Hematopoietic multipotent progenitor cell treated with erythropoietin and hydrocortisone succinate and interleukin-3 and kit ligand, for 6 days (in vitro differentiated cells): ENCODE measurements at regions not wholly inside any gene's neighbourhood (a gene's known extent, or its start where the extent isn't known, plus 50 kb on each side); places are given as distances from the start of the nearest gene placed in this dataset.

Source experiments
- DNase-seq: peaks from one replicate; pipeline ENCODE4 v3.0.0-alpha.2; 2015

DNA sequence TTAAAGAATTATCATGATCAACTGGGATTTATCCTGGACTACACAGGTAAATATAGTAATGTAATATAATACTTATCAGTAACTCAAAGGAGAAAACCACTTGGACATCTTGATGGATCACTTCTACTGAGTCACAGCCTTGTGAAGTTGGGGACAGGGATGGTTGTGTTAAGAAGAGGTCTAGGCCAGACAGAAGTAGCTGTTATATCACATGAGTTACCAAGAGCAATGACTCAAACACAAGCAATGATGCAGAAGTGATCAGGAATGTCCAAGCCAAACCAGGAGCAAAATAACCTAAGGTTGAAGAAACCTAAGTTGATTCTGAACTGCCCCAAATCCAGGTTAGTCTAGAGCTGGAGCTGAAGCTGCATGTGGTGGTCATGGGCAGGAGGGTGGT, 424.5 kb upstream of the DAB1 start:
- no peak for DNase-seq

DNA sequence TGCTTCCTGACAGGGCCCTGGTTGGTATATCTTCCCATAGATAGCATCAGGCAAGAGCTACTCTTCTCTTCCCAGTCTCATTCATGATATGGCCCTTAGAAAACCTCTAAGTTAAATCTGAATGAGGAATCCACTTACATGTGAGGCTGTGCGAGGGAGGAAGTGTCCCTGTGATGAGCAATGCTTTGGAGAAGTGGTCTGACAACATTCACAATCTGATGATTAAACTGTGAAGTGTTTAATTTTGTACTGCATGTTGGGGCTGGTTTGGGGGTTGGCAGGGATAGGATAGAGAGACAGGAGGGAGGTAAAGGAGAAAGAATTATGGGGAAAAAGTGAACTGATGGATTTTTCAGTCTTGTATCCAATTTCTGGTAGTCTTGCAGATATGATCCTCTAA, 421.2 kb upstream of the DAB1 start:
- no peak for DNase-seq

DNA sequence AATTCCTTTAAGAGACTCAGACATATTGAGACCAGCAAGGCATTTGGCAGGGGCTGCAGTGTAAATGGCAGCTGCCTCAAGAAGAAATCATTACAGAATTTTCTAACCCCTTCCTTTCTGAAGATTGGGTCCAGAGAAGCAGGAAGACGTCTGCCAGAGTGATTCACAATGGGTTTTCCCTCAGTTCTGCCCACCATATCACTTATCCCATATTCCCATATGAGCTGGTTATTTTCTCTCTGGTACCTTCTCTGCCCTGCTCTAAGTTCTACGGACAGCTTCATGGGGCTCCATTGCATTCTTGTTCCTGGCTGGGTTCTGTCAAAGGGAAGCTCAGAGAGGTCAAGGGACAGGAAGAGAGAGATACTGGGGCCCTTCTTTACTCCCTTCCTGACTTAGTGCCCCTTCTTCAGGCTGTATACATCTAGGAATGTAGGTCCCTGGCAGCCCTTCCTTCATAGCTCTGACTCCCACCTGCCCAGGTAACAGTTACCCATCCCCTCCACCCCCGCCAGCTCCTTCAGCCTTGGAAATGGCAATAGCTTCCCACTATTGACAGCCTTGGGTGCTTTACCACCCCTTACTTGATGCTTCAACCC, 420.6 kb upstream of the DAB1 start:
- DNase-seq: no peak

GRCh38 chr1:57843760-57844159, 419.9 kb upstream of the DAB1 start:
- DNase-seq: no peak

- no peak for DNase-seq
These were observed 415.7 kb upstream of the DAB1 start for GRCh38 chr1:57839526-57839925.

GRCh38 chr1:57839067-57839466, 415.2 kb upstream of the DAB1 start:
- no peak for DNase-seq

DNA sequence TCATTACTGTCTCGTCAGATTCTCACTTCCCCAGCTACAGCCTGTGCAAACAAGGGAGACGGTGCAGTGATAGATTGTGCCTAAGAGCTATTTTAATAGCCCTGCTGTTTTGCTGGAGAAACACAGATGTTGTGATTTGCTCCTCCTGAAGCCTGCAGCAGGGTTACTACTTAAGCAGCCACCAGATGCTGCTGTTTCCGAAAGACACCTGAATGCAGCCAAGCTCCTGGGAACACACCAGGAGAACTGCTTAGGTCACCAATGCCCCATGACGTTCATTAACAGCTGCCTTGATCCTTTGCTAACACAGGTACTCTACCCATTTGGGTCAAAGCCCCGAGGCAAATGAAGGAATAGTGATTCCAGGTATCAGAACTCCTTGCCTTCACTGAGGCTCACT, 411.8 kb upstream of the DAB1 start:
- no peak for DNase-seq

DNA sequence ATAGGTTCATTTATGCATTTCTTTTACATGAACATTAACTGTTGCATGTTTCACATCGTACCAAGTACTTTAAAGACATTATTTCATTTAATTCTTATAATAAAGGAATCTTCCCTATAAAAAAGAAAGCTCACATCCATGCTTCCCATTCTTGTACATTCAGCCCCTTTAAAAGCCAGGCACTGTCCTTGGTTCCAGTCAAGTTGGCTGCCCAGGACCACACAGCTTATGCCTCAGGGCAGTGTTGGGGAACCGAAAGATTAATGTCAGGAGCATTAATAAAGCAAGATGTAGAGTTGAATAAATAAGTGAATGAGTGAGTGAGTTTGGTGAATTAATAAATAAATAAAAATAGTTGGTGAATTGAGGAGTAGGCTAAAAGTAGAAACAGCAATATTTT, 409.4 kb upstream of the DAB1 start:
- DNase-seq: no peak

DNA sequence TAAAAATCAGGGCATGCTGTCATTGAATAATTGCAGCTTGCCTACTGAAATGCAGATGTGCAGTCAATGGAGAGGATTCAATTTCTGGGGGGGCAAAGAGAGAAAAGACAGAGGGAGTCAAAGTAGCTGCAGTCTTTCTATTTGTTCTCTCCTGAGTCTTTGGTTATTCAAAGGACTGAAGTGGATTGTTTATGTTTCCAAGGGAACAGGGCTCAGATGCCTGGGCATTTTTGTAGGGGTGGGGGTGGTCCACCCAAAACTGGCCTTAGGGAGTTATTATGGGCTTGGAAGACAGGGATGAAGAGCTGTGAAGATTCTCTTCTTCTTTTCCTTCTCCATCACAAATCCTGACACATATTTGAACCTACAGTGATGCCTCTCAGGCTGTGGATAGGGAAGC, 408.8 kb upstream of the DAB1 start:
- no peak for DNase-seq

- DNase-seq: no peak
These were observed 407.8 kb upstream of the DAB1 start for GRCh38 chr1:57831624-57832023.

DNA sequence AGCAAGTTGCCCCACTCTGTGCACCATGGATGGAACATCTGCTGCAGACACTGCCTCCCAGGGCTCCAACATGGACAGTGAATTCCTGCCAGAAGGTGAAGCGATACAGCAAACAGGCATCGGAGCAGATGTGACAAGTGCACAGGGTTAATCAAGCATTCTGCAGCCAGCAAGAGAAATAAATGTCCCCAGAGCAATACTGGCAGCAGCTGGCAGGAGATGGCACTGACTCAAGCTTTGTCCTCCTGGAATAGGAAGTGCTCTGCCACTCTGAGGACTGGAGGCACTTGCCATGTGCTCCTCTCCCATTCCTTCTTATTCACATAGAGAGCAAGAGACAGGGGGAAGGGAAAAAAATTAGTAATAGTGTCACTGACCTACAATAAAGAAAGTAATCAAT, 402.7 kb upstream of the DAB1 start:
- no peak for DNase-seq

DNA sequence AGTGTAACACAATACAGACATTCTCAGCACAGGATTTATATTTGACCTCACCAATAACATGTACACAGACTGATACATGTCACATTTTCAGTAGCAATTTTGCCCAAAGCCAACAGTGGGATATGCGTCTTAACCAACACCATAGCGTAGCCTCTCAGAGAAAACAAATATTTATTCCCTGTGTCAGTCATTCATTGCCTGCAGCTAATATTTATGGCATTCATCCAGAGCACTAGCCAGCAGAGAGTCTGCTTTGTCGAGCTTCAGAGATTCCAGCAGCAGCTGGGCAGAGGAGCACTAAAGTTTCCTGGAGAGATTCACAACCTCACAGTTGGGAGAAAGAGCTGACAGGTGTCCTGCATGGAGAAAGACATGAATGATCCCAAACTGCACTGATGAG, 400.7 kb upstream of the DAB1 start:
- no peak for DNase-seq

- DNase-seq: no peak
These were observed 396.7 kb upstream of the DAB1 start for GRCh38 chr1:57820356-57821095.

DNA sequence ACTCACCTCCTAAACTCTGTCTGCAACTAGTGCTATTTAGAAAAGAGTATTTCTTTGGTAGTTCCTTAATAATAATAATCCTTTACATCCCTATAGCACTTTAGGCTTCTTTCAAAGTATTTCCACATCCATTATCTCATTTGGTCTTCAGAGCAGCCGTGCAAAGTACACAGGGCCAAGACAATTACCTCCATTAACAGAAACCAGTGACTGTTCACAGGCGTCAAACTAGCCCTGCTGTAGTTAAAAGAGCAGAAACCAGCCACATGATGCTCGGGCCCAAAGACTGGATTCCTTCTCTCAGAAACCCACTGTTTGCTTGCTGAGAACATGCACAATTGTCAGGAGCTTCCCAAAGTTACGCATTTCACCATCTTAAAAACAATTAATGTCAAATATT, 396.0 kb upstream of the DAB1 start:
- no peak for DNase-seq

DNA sequence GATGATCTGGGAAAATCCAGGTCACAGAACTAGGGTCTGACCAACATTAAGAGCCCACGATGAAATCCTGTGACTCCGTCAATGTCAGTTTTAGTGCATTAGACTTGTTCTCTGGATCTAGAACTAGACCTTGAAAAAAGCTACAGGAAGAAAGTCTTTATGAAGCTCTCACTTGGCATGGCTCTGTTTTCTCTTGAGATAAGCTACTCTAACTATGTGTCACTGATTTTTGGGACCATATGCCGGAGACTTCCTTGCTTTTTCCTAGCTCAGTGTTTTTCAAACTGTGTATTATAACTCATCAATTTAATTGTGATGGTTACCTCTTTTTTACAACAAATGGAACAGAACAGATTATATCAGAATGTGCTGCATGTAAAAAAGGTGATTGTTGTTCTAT, 379.7 kb upstream of the DAB1 start:
- no peak for DNase-seq

DNA sequence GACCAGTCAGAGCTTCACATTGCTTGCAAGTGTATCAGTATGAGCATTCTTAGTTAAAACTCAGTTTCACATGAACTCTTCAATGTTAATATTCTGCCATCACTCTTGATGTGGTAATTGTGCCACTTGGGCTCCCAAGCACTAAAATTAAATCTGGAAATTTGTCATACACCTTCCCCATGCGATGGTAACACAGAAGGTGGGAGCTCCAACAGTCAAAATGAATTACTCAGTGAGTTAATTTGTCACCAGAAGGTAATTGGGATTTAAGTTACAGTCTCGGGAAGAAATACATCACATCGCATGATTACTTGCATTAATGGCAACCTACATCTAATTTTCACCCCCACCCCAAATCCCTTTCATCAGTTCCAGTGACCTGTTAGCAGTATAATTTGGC, 376.5 kb upstream of the DAB1 start:
- DNase-seq: no peak

DNA sequence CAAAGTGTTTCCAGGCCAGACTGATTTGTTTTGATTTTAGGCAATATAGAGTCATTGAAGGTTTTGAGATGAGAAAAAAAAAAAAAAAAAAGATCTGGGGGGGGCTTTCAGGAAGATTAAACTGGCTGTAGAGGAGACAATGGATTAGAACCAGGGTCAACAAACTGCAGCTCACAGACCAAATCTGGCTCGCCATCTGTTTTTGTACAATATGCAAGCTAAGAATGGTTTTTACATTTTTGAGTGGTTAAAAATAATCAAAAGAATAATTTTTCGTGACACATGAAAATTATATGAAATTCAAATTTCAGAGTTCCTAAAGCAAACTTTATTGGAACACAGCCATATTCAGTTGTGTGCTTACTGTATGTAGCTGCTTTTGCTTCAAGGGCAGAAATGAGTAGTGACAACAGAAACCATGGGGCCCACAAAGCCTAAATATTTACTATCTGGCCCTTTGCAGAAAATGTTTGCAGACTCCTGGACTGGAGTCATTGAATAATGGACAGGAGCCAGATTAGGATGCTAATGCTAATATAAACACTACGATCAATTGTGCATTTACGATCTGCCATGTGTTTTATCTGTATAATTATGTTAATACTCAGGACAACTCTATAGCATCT, 375.7 kb upstream of the DAB1 start:
- no peak for DNase-seq

DNA sequence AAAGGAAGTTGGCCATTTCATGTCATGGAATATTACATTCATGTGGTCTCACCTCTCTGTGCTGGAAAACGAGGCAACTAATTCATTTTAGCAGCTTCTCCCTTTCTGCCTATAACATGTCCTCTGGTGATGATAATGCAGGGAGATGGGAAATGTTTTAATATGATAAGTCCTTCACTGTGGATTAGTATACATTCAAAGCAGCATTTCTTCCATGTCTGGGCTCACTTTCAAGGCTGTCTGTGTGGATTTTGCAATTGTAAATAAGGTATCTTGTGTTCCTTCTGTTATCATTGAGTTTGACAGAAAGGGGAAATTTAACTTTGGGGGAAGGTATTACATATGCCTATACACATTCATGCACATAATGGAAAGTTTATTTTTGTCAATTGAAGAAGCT, 374.7 kb upstream of the DAB1 start:
- DNase-seq: no peak

DNA sequence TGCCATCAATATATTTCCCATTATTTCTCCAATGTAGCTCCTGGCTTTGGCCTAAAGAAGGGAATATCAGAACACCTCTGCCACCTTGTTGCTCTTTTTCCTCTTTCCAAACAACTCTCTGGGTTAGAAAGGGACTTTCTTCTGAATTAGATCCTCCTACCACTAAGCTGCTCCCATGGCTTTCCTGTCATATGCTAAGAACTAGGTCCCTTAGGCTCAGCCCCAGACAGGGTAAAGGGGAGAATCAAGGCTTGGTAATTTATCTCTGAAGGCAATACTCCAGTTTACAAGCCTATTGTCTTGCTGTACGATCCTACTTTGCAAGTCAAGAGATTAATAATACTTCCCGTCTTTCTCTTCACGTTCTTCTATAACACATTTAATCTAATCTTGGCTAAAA, 373.2 kb upstream of the DAB1 start:
- DNase-seq: no peak

DNA sequence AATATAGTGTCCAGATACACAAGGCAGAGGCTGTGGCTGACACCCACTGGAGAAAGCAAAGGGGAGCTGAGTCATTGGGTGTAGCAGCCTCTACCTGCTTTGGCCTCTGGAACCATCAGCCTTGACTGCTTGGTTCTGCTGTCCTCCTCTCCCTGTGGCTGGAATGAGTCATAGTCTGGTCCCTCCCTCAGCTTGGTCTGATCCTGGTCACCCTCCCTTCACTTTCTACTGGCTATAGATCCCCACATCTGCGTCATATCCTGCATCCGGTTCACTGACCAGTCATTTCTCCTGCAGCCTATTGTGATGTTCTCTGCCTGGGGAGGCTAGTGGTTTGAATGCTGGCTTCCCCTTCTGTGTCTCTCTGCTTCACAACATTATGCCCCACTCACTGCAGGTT, 372.8 kb upstream of the DAB1 start:
- DNase-seq: no peak

DNA sequence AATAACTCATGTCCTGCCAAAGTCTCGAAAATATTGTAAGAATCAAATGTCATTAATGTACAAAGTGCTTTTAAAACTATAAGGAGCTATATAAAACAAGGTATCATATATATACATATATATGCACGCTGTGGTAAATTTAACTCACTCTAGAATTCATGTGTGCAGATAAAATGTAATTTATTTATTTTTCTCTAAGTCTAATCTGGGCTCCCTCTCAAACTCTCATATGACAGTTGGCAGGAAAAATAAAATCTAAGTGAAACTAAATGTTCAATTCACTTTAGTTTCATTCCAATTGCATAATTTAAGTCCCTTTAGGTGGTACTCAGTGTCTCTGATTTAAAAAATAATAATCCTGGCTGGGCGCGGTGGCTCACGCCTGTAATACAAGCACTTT, 372.0 kb upstream of the DAB1 start:
- DNase-seq: no peak

DNA sequence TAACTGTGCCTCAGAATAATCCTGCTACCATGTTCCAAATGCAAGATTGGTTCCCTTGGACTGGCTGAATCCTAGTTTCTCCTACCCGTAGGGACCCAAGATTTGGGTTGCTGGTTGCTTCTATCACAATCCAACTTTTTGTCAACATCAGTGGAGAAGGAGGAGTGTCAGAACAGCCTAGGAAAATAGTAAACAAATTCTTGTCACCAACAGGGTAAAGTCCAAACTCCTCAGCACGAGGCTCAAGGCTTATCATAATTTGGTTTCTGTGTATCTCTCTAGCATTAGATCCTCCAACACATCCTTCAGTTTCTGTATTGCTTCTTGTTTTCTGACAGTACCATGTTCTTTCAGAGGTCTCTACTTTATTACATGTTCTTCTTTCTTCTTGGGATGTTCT, 370.2 kb upstream of the DAB1 start:
- no peak for DNase-seq

DNA sequence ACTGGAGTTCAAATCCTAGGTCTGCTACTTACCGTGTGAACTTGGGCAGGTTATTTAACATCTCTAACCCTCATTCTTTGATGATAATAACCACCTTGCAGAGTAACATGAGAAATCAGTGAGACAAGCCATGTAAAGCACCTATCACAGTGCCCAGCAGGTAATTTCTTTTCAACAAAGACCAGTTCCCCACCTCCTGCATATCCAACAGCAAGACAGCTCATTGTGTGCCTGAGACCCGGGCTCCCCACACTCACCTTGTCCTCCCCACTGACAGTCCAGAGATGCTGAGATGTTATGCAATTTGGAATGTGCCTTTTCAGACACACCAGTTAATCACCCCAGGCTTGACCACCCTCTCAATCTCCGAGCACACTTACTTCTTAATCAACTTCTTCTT, 367.6 kb upstream of the DAB1 start:
- no peak for DNase-seq

- DNase-seq: peak; percentile 16
These were observed 366.1 kb upstream of the DAB1 start for GRCh38 chr1:57789936-57790335.

DNA sequence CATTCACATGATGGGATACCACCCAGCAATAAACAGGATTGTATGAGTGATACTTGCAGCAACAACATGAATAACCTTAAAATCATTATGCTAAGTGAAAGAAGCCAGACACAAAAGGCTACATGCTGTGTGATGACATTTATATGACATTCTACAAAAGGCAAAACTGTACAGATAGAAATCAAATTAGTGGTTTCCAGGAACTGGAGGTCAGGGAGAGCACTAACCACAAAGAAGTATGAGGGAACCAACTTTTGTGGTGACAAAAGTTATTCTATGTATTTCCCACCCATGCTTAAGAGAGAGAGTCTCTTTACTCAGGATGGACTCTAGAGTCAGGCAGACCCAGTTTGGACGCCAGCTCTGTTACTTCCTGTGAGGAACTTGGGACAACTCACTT, 364.5 kb upstream of the DAB1 start:
- DNase-seq: peak; percentile 4
